K562 (cell line): ENCODE measurements at regions not wholly inside any gene's neighbourhood (a gene's known extent, or its start where the extent isn't known, plus 50 kb on each side); places are given as distances from the start of the nearest gene placed in this dataset.

Experiments used
- ATAC-seq: fragments of 200-7000 bp; cut with Tn5 transposase; 3 replicates; pipeline ENCODE4 v1.9.1; 2020; ENCODE audit warnings: moderate library complexity
- BruUV-seq: library from RNA; stranded (reverse); fragments of 400-500 nt; replicated peaks from 2 replicates; lab custom pipeline; 2021; lab: Mats Ljungman, UMichigan
- CTCF ChIA-PET: fragments of 300-600 bp; formaldehyde crosslinking; extraction: SDS; loops from one replicate; lab custom pipeline; 2021; ENCODE audit warnings: low intra/inter-chr PET ratio; lab: Yijun Ruan, JAX
- POLR2A ChIA-PET: fragments of 300-600, 350-650 bp; sonication (Branson Sonifier 250); formaldehyde crosslinking; extraction: SDS; loops from one replicate; lab custom pipeline; 2021; ENCODE audit warnings: antibody characterized with exemption, inconsistent platforms; lab: Yijun Ruan, JAX
- DNase-seq, 4 experiments: peaks; one replicate each; pipeline versions ENCODE4 v3.0.0 to v3.0.0-alpha.2; 2011 to 2018; ENCODE audit warnings: low spot score in 3 of 4, mixed read lengths in 3 of 4; ENCODE audit errors: extremely low read depth in 1 of 4
- FAIRE-seq: peaks from 2 replicates; lab custom pipeline; 2011; peaks lifted over from hg19 to GRCh38; lab: Jason Lieb, UNC
- H2AFZ ChIP-seq: 2 replicates; pipeline ENCODE4 v1.6.0; 2011; ENCODE audit warnings: low read depth, low read length, control low read depth, inconsistent platforms
- H3K27ac ChIP-seq: fragments of 200-600 bp; 3 replicates; pipeline ENCODE4 v1.8.0; 2011; ENCODE audit warnings: low read depth, mild to moderate bottlenecking, control low read depth, inconsistent platforms, low read length, moderate library complexity, mixed read lengths; ENCODE audit errors: extremely low read depth
- H3K27me3 ChIP-seq, 2 experiments: fragments of 300-600 bp in 1 of 2; 2 replicates in 1 of 2; 3 replicates in 1 of 2; pipeline versions ENCODE4 v1.6.0 to v1.8.0; 2011; ENCODE audit warnings: inconsistent platforms in 2 of 2, low read length in 2 of 2, mild to moderate bottlenecking in 1 of 2, mixed read lengths in 1 of 2, moderate library complexity in 1 of 2; ENCODE audit not compliant: control insufficient read depth in 2 of 2, insufficient read depth in 2 of 2
- H3K36me3 ChIP-seq: fragments of 300-600 bp; 3 replicates; pipeline ENCODE4 v1.8.0; 2011; ENCODE audit warnings: mild to moderate bottlenecking, low read length, inconsistent platforms; ENCODE audit not compliant: control insufficient read depth, insufficient read depth
- H3K4me1 ChIP-seq, 2 experiments: fragments of 200-600 bp in 1 of 2; replicated peaks in 1 of 2; 2 replicates in 1 of 2; 3 replicates in 1 of 2; pipeline versions ENCODE4 v1.5.1 to v1.8.0; 2011; ENCODE audit warnings: inconsistent platforms in 2 of 2, low read length in 2 of 2, mild to moderate bottlenecking in 1 of 2, mixed read lengths in 1 of 2, moderate library complexity in 1 of 2; ENCODE audit not compliant: control insufficient read depth in 2 of 2, insufficient read depth in 2 of 2
- H3K4me2 ChIP-seq: 2 replicates; pipeline ENCODE4 v1.6.1; 2011; ENCODE audit warnings: low read length, control low read depth, inconsistent platforms, mixed read lengths; ENCODE audit not compliant: insufficient read depth
- H3K4me3 ChIP-seq: fragments of 200-600 bp; sonication (generic), shearing (Covaris generic); 2 replicates; pipeline ENCODE4 v1.5.1; 2016; ENCODE audit warnings: control low read depth, inconsistent platforms
- H3K79me2 ChIP-seq: fragments of 200-600 bp; 3 replicates; pipeline ENCODE4 v1.8.0; 2011; ENCODE audit warnings: low read length, inconsistent platforms; ENCODE audit not compliant: control insufficient read depth, insufficient read depth
- H3K9ac ChIP-seq, 2 experiments: 2 replicates each; pipeline versions ENCODE4 v1.6.0 to v1.6.1; 2011; ENCODE audit warnings: low read depth in 2 of 2, low read length in 2 of 2, control low read depth in 1 of 2, inconsistent platforms in 1 of 2, mild to moderate bottlenecking in 1 of 2, mixed read lengths in 1 of 2; ENCODE audit not compliant: insufficient read depth in 1 of 2
- H3K9me1 ChIP-seq: one replicate; pipeline ENCODE4 v1.6.0; 2011; ENCODE audit warnings: inconsistent platforms, mild to moderate bottlenecking, low read length, moderate library complexity; ENCODE audit not compliant: control insufficient read depth, insufficient read depth
- H3K9me3 ChIP-seq: replicated peaks from 2 replicates; pipeline ENCODE4 v1.5.1; 2011; ENCODE audit warnings: low read depth, low read length, inconsistent platforms; ENCODE audit not compliant: control insufficient read depth, insufficient read depth
- H4K20me1 ChIP-seq: replicated peaks from 2 replicates; pipeline ENCODE4 v1.6.1; 2011; ENCODE audit warnings: low read length, inconsistent platforms, mixed read lengths; ENCODE audit not compliant: control insufficient read depth, insufficient read depth
- CEBPB ChIP-seq: fragments of 450-650 bp; IDR thresholded peaks from 2 replicates; pipeline ENCODE4 v1.6.1; 2016; ENCODE audit warnings: missing genetic modification characterization, missing compliant biosample characterization
- CHCHD3 ChIP-seq: fragments of 250-450 bp; sonication (Bioruptor Pico); IDR thresholded peaks from 2 replicates; pipeline ENCODE4 v2.1.2; 2022; ENCODE audit warnings: mild to moderate bottlenecking
- EHMT2 ChIP-seq: fragments of 450-650 bp; IDR thresholded peaks from 2 replicates; pipeline ENCODE4 v1.6.1; 2018; ENCODE audit warnings: antibody characterized with exemption
- IRF2 ChIP-seq: sonication (generic); formaldehyde crosslinking; IDR thresholded peaks from 2 replicates; pipeline ENCODE4 v1.8.1; 2022; ENCODE audit warnings: mild to moderate bottlenecking, missing genetic modification reagents
- TAF1 ChIP-seq: IDR thresholded peaks from 2 replicates; pipeline ENCODE4 v1.6.1; 2011; ENCODE audit warnings: mild to moderate bottlenecking, low read length, moderate library complexity; ENCODE audit not compliant: insufficient read depth, control insufficient read depth, severe bottlenecking; ENCODE audit errors: extremely low read depth
- ZNF589 ChIP-seq: fragments of 200-800 bp; sonication (Bioruptor generic); IDR thresholded peaks from 2 replicates; pipeline ENCODE4 v1.6.1; 2016; ENCODE audit warnings: low read depth, missing genetic modification characterization, missing compliant biosample characterization
- WGBS: fragments of 100-300 bp; shearing (Covaris generic); methylation state at CpG from one replicate; pipeline ENCODE4 v1.1.6; 2016; ENCODE audit warnings: low coverage, mixed read lengths; ENCODE audit not compliant: insufficient coverage; ENCODE audit errors: missing lambda C conversion rate; 5-methylcytosine and 5-hydroxymethylcytosine counted together
- in situ Hi-C: fragments of 300-500 bp; cut with MboI; formaldehyde crosslinking; loops from 4 replicates; pipeline ENCODE4 v1.15.0; 2018; ENCODE audit warnings: inconsistent platforms, mixed read lengths
- intact Hi-C: fragments of 100-400 bp; cut with micrococcal nuclease; formaldehyde crosslinking; loops from 2 replicates; pipeline ENCODE4 v1.14.2; 2022
- TF ChIP-seq, protein P1 (sequence below), 2 experiments: IDR thresholded peaks in 1 of 2; conservative IDR thresholded peaks in 1 of 2; 2 replicates each; pipeline ENCODE4 v1.6.1; 2016; ENCODE audit warnings: low read depth in 2 of 2, mild to moderate bottlenecking in 1 of 2, missing compliant biosample characterization in 1 of 2, missing genetic modification characterization in 1 of 2, moderate library complexity in 1 of 2

GRCh38 chr18:76771192-76771799 lies 51.1 kb upstream of the ZNF236 start:
- BruUV-seq = no TSS peak
- no peak for FAIRE-seq
- Histone ChIP-seq H3K4me2 (no peak overlapping the region), H3K4me3 (no peak overlapping the region), H3K9ac (no peak overlapping the region), H3K27ac (no peak overlapping the region), H3K9me1 (no peaks in the 10 kb centered on the region), H4K20me1 (no peaks in the 10 kb centered on the region), H3K36me3 (no peaks in the 10 kb centered on the region), H3K79me2 (no peaks in the 10 kb centered on the region), H2AFZ (no peak overlapping the region), H3K27me3 (peaks cover 9 to 48% of the 10 kb centered on the region in 2 experiments), H3K9me3 (no peaks in the 10 kb centered on the region), H3K4me1 (no peaks in the 10 kb centered on the region)
- TF ChIP-seq ZNF589 (CRISPR knock-in tag) (no peak), CEBPB (tag) (no peak), EHMT2 (no peak), IRF2 (CRISPR knock-in tag) (no peak), TAF1 (no peak), CHCHD3 (CRISPR knock-in tag) (no peak)
- TF ChIP-seq, protein P1, sequence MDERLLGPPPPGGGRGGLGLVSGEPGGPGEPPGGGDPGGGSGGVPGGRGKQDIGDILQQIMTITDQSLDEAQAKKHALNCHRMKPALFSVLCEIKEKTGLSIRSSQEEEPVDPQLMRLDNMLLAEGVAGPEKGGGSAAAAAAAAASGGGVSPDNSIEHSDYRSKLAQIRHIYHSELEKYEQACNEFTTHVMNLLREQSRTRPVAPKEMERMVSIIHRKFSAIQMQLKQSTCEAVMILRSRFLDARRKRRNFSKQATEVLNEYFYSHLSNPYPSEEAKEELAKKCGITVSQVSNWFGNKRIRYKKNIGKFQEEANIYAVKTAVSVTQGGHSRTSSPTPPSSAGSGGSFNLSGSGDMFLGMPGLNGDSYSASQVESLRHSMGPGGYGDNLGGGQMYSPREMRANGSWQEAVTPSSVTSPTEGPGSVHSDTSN (CRISPR knock-in tag; IDR thresholded peaks at IDR 0.05; ENCODE audit: low read depth) = no peak
- TF ChIP-seq, protein P1 (tag; conservative IDR thresholded peaks at IDR 0.05; ENCODE audit: low read depth) = no peak
- in situ Hi-C loops = no loop called here
- no peak for DNase-seq
- WGBS = 0% methylated on average over 13 of the region's 13 CpGs
- intact Hi-C loops = no loop called here
- ChIA-PET CTCF (no interaction called here), POLR2A (no interaction called here)
- ATAC-seq = no peak
